A673 (cell line): ENCODE measurements at regions not wholly inside any gene's neighbourhood (a gene's known extent, or its start where the extent isn't known, plus 50 kb on each side); places are given as distances from the start of the nearest gene placed in this dataset.

Source experiments
- BruUV-seq: library from RNA; stranded (reverse); fragments of 400-500 nt; replicated peaks from 2 replicates; lab custom pipeline; 2021; lab: Mats Ljungman, UMichigan
- CTCF ChIA-PET: fragments of 300-600 bp; sonication (Branson Sonifier 250); formaldehyde crosslinking; loops from one replicate; lab custom pipeline; 2022; ENCODE audit warnings: antibody characterized with exemption; lab: Charles Lee
- POLR2A ChIA-PET: fragments of 300-600 bp; sonication (Branson Sonifier 250); formaldehyde crosslinking; loops from one replicate; lab custom pipeline; 2022; ENCODE audit warnings: antibody characterized with exemption; ENCODE audit not compliant: low non-redundant PET; lab: Charles Lee
- DNase-seq: peaks from one replicate; pipeline ENCODE4 v3.0.0-alpha.2; 2015; ENCODE audit warnings: low spot score
- H3K27ac ChIP-seq: fragments of 200-600 bp; sonication (generic); 2 replicates; pipeline ENCODE4 v1.5.1; 2016; ENCODE audit warnings: mixed run types, low read depth, mild to moderate bottlenecking, mixed read lengths, antibody characterized with exemption, low read length; ENCODE audit not compliant: poor library complexity, severe bottlenecking
- H3K27me3 ChIP-seq: fragments of 200-600 bp; sonication (generic); replicated peaks from 2 replicates; pipeline ENCODE4 v1.6.1; 2017; ENCODE audit warnings: mixed run types, low read depth, mild to moderate bottlenecking, mixed read lengths, antibody characterized with exemption, low read length; ENCODE audit not compliant: insufficient read depth, poor library complexity
- H3K36me3 ChIP-seq: fragments of 200-600 bp; sonication (generic); 2 replicates; pipeline ENCODE4 v1.6.1; 2016; ENCODE audit warnings: mixed run types, mild to moderate bottlenecking, mixed read lengths, antibody characterized with exemption, low read length; ENCODE audit not compliant: insufficient read depth, poor library complexity, severe bottlenecking
- H3K4me1 ChIP-seq: fragments of 200-600 bp; sonication (generic); 2 replicates; pipeline ENCODE4 v1.6.1; 2017; ENCODE audit warnings: mixed run types, mild to moderate bottlenecking, mixed read lengths, antibody characterized with exemption, low read length; ENCODE audit not compliant: insufficient read depth, poor library complexity, severe bottlenecking
- H3K4me3 ChIP-seq: fragments of 200-600 bp; sonication (generic); 2 replicates; pipeline ENCODE4 v1.5.1; 2016; ENCODE audit warnings: low read depth, mixed run types, mild to moderate bottlenecking, mixed read lengths, low read length; ENCODE audit not compliant: poor library complexity, severe bottlenecking
- H3K9me3 ChIP-seq: fragments of 200-600 bp; sonication (generic); 2 replicates; pipeline ENCODE4 v1.6.1; 2016; ENCODE audit warnings: mixed run types, low read depth, mild to moderate bottlenecking, mixed read lengths, antibody characterized with exemption, low read length; ENCODE audit not compliant: poor library complexity, severe bottlenecking
- EZH2 ChIP-seq: fragments of 200-600 bp; sonication (generic); IDR thresholded peaks from 2 replicates; pipeline ENCODE4 v1.6.1; 2017; ENCODE audit warnings: borderline replicate concordance, low read depth, mild to moderate bottlenecking, mixed read lengths, antibody characterized with exemption, low read length; ENCODE audit not compliant: poor library complexity, severe bottlenecking
- intact Hi-C: fragments of 100-400 bp; cut with micrococcal nuclease; formaldehyde crosslinking; loops from one replicate; pipeline ENCODE4 v1.10.0; 2022; ENCODE audit not compliant: unreplicated experiment
- TF ChIP-seq, protein P1 (sequence below): fragments of 300-800, 200-600 bp; sonication (generic); conservative IDR thresholded peaks from 2 replicates; pipeline ENCODE4 v1.5.1; 2017; ENCODE audit warnings: low read depth, mild to moderate bottlenecking, antibody characterized with exemption, low read length, moderate library complexity, mixed read lengths

- H3K4me3 ChIP-seq, result no peak overlapping the region
- TF ChIP-seq EZH2, result no peak
- TF ChIP-seq, protein P1, sequence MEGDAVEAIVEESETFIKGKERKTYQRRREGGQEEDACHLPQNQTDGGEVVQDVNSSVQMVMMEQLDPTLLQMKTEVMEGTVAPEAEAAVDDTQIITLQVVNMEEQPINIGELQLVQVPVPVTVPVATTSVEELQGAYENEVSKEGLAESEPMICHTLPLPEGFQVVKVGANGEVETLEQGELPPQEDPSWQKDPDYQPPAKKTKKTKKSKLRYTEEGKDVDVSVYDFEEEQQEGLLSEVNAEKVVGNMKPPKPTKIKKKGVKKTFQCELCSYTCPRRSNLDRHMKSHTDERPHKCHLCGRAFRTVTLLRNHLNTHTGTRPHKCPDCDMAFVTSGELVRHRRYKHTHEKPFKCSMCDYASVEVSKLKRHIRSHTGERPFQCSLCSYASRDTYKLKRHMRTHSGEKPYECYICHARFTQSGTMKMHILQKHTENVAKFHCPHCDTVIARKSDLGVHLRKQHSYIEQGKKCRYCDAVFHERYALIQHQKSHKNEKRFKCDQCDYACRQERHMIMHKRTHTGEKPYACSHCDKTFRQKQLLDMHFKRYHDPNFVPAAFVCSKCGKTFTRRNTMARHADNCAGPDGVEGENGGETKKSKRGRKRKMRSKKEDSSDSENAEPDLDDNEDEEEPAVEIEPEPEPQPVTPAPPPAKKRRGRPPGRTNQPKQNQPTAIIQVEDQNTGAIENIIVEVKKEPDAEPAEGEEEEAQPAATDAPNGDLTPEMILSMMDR, result no peak
- no peak overlapping the region for H3K27ac ChIP-seq
- DNase-seq, result no peak
- H3K27me3 ChIP-seq, result no peaks in the 10 kb centered on the region
- no peaks in the 10 kb centered on the region for H3K9me3 ChIP-seq
- BruUV-seq, result no TSS peak
- no peaks in the 10 kb centered on the region for H3K36me3 ChIP-seq
- ChIA-PET CTCF (no interaction called here), POLR2A (no interaction called here)
- no peaks in the 10 kb centered on the region for H3K4me1 ChIP-seq
- intact Hi-C loops, result no loop called here
Measured at GRCh38 chr20:21028436-21028835, 77.7 kb downstream of the LINC00237 start.

DNA sequence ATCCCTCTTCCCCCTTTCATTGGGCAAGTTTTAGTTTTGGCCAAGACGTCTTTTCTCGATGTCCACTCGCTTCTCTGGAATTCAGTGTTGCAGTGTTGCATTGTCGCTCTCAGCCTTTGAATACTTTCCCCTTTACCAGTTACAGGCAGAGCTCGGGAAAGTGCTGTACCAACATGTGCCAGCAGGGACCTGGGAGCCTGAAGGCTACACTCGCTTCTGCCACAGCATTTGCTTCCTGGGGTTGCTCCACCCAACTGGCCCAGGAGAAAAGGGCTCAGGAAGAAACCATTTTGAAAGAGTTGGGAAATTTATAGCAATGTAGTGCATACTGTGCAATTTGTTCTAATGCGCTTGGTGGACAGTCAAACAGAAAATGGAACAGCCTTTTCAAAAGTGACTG, 78.6 kb downstream of the LINC00237 start:
- DNase-seq, result peak; percentile 46
- no peaks in the 10 kb centered on the region for H3K4me1 ChIP-seq
- H3K36me3 ChIP-seq, result no peaks in the 10 kb centered on the region
- no TSS peak for BruUV-seq
- H3K9me3 ChIP-seq, result no peaks in the 10 kb centered on the region
- TF ChIP-seq EZH2, result no peak
- TF ChIP-seq, protein P1, result peak; percentile 41; the same call in 1 of the 2 replicates
- no peaks in the 10 kb centered on the region for H3K27me3 ChIP-seq
- intact Hi-C loops, result no loop called here
- H3K27ac ChIP-seq, result no peak overlapping the region
- no peak overlapping the region for H3K4me3 ChIP-seq
- ChIA-PET CTCF (no interaction called here), POLR2A (no interaction called here)

- H3K27ac ChIP-seq, result no peak overlapping the region
- DNase-seq, result no peak
- CTCF ChIA-PET, result no interaction called here
- no peaks in the 10 kb centered on the region for H3K9me3 ChIP-seq
- no peaks in the 10 kb centered on the region for H3K27me3 ChIP-seq
- no TSS peak for BruUV-seq
- intact Hi-C loops, result no loop called here
- H3K36me3 ChIP-seq, result no peaks in the 10 kb centered on the region
- TF ChIP-seq, protein P1, result no peak
- TF ChIP-seq EZH2, result no peak
- no peak overlapping the region for H3K4me3 ChIP-seq
- H3K4me1 ChIP-seq, result no peaks in the 10 kb centered on the region
- POLR2A ChIA-PET, result no interaction called here
Measured at GRCh38 chr20:21026951-21027350, 79.2 kb downstream of the LINC00237 start.
